ENCODE measurements at regions not wholly inside any gene's neighbourhood (a gene's known extent, or its start where the extent isn't known, plus 50 kb on each side); places are given as distances from the start of the nearest gene placed in this dataset.

DNA sequence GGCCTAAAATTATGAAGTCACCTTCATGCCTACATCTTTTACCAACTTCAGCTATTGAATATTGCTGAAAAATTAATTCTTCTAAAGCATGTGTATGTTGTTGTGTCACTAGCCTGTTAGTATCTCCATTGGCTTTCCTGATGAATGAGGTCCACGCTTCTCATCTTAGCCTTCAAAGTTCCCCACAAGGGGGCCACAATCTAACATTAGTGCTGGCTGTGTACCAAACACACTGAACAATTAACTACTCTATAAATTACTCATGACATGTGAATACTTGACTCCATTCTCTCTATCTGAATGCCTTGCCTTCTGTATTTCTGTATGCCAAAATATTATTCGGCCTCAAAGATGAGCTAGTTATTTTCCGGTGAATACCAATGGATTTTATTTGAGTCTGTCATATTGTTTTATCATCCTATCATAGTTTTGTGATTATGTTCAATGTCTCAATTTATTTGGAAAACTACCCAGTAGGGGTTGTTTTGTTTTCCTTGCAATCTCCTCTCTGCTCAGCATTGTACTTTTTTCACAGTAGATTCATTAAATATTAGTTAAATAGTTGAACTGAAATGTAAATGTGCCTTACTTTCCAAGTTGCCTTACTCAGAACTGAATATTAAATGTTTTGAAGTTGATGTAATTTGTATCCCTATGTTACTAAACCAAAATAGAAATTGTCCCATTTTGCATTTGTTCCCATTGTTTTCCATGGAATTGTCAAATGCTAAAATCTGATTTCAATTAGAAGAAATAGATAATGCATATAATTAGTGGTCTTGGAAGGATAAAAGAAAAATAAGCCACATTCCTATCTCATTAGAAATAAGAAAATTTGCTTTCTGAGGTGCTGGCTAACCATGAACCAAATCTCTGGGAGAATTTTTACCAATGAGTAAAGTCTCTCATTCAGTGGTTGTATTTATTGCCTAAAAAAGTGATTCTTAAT lies 208.4 kb upstream of the COL3A1 start:
- TF ChIP-seq, protein P1, sequence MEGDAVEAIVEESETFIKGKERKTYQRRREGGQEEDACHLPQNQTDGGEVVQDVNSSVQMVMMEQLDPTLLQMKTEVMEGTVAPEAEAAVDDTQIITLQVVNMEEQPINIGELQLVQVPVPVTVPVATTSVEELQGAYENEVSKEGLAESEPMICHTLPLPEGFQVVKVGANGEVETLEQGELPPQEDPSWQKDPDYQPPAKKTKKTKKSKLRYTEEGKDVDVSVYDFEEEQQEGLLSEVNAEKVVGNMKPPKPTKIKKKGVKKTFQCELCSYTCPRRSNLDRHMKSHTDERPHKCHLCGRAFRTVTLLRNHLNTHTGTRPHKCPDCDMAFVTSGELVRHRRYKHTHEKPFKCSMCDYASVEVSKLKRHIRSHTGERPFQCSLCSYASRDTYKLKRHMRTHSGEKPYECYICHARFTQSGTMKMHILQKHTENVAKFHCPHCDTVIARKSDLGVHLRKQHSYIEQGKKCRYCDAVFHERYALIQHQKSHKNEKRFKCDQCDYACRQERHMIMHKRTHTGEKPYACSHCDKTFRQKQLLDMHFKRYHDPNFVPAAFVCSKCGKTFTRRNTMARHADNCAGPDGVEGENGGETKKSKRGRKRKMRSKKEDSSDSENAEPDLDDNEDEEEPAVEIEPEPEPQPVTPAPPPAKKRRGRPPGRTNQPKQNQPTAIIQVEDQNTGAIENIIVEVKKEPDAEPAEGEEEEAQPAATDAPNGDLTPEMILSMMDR (IDR thresholded peaks at IDR 0.05; ENCODE audit: low read depth, low read length, missing control alignments): peak; percentile 45
- no peak overlapping the region for H3K4me3 ChIP-seq (replicated peaks; ENCODE audit: low read depth, low read length)
- DNase-seq (ENCODE audit: extremely low read depth, low read depth): no peak

DNA sequence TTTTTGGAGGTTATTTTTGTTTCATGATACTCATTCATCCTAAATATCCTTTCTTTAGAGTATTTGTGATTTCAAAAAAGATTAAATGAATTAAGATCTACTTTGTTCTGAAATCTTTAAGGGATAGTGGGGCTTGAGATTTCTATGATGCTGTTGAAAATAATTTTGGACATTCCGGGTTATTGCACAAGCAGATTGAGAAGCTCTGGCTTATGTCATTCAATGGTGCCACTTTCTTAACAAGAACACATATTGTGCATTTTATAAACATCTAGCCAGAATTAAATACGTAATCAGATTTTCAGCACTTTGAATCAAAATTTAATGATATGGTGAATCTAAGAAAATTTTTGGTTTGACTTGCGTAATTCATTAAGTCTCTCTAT lies 207.7 kb upstream of the COL3A1 start:
- TF ChIP-seq, protein P1 (IDR thresholded peaks at IDR 0.05; ENCODE audit: low read depth, low read length, missing control alignments): no peak
- no peak overlapping the region for H3K4me3 ChIP-seq (replicated peaks; ENCODE audit: low read depth, low read length)
- no peak for DNase-seq (ENCODE audit: extremely low read depth, low read depth)

DNA sequence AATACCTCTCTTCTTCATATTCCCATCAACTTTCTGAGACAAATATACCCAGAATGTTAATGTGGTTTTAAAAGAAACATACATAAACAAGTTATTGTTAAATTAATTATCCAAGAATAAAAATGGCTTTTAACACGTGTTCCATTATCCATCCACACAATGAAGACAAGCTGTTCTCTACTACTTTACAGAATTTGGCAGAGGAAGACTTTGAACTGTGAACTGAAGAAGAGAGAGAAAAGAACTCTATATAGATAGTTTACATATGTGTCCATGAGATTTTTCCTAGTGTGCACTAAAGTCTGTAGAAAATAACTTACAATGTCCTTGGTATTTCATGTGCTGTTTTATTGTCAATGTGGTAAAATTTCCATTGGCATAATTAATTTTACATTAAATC lies 207.0 kb upstream of the COL3A1 start:
- no peak overlapping the region for H3K4me3 ChIP-seq (replicated peaks; ENCODE audit: low read depth, low read length)
- no peak for DNase-seq (ENCODE audit: extremely low read depth, low read depth)
- TF ChIP-seq, protein P1 (IDR thresholded peaks at IDR 0.05; ENCODE audit: low read depth, low read length, missing control alignments): no peak

DNA sequence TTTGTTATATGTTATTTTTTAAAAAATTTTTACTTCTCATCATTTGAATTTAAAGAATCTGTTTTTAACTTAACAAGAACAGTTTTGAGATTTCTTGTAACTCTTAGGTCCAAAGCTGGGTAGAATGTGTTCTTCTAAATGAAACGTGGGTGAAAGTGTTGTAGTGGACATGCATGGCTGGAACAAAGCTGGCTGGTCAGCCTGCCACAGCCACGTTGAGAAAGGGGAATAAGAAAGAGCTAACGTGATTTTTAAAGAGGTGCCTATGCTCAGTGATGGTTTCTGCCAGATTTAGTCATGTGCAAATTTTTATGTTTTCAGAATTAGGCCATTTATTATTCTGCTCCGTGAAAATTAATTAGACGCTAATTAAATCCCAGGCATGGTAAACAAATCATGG lies 203.9 kb upstream of the COL3A1 start:
- no peak for DNase-seq (ENCODE audit: extremely low read depth, low read depth)
- TF ChIP-seq, protein P1 (IDR thresholded peaks at IDR 0.05; ENCODE audit: low read depth, low read length, missing control alignments): no peak
- no peak overlapping the region for H3K4me3 ChIP-seq (replicated peaks; ENCODE audit: low read depth, low read length)

DNA sequence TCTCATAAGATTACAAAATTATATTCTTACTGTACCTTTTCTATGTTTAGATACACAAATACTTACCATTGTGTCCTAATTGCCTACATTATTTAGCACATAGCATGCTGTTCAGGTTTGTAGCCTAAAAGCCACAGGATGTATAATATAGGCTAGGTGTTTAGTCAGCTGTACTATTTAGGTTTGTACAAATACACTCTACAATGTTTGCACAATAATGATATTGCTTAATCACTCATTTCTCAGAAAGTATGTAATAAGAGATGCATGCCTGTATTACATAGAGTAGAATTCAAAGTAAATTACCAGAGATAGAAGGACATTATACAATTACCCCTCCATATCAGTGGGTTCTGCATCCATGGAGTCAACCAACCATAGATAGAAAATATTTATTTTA lies 201.1 kb upstream of the COL3A1 start:
- TF ChIP-seq, protein P1 (IDR thresholded peaks at IDR 0.05; ENCODE audit: low read depth, low read length, missing control alignments): no peak
- H3K4me3 ChIP-seq (replicated peaks; ENCODE audit: low read depth, low read length): no peak overlapping the region
- DNase-seq (ENCODE audit: extremely low read depth, low read depth): no peak

DNA sequence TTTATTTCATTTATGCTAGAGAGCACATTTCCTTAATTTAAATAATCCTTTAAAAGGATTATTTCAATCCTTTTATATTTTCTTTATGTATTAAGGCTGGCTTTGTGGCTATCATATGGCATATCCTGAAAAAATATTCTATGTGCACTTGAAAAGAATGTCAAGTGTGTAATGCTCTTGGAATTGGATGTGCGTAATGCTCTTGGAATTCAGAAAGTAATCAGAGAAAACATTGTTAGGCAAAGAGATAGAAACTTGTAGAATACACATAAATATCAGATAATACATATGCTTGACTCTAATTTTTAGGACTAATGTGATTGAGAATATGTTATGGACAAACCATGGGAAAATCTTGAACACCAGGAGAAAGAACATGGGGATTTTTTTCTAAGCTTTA lies 197.5 kb upstream of the COL3A1 start:
- H3K4me3 ChIP-seq (replicated peaks; ENCODE audit: low read depth, low read length): no peak overlapping the region
- TF ChIP-seq, protein P1 (IDR thresholded peaks at IDR 0.05; ENCODE audit: low read depth, low read length, missing control alignments): no peak
- DNase-seq (ENCODE audit: extremely low read depth, low read depth): no peak

Measured in HFF-Myc (cell line).